ENCODE measurements at regions not wholly inside any gene's neighbourhood (a gene's known extent, or its start where the extent isn't known, plus 50 kb on each side); places are given as distances from the start of the nearest gene placed in this dataset.

- peaks cover 84% of the 10 kb centered on the region for H3K9me3 ChIP-seq (ENCODE audit: control insufficient read depth, insufficient read depth, low read length)
- no peak overlapping the region for H3K9ac ChIP-seq (ENCODE audit: low read depth, low read length)
- H3K4me3 ChIP-seq (ENCODE audit: low read depth, low read length) = no peak overlapping the region
- no peak overlapping the region for H3K27ac ChIP-seq (ENCODE audit: low read depth, low read length)
- no peaks in the 10 kb centered on the region for H3K36me3 ChIP-seq (ENCODE audit: control insufficient read depth, insufficient read depth, low read length)
- H3K4me1 ChIP-seq (ENCODE audit: control insufficient read depth, insufficient read depth, low read length) = no peaks in the 10 kb centered on the region
- H3K27me3 ChIP-seq (ENCODE audit: control insufficient read depth, insufficient read depth, low read length) = no peaks in the 10 kb centered on the region
Observed at GRCh38 chr19:56721714-56722113, 50.2 kb upstream of the ZNF835 start.

Data from HUES48 (cell line).